IMR-90 (cell line): ENCODE measurements at regions not wholly inside any gene's neighbourhood (a gene's known extent, or its start where the extent isn't known, plus 50 kb on each side); places are given as distances from the start of the nearest gene placed in this dataset.

ENCODE experiments used
- ATAC-seq: fragments of 200-7000 bp; cut with Tn5 transposase; 2 replicates; pipeline ENCODE4 v1.9.1; 2020; ENCODE audit warnings: low read depth, mild to moderate bottlenecking, moderate library complexity
- BruUV-seq: library from RNA; stranded (reverse); fragments of 400-500 nt; replicated peaks from 2 replicates; lab custom pipeline; 2021; lab: Mats Ljungman, UMichigan
- CTCF ChIA-PET: fragments of 300-600 bp; formaldehyde crosslinking; extraction: SDS; loops from one replicate; lab custom pipeline; 2021; ENCODE audit warnings: antibody characterized with exemption; lab: Yijun Ruan, JAX
- POLR2A ChIA-PET: fragments of 300-600 bp; sonication (Branson Sonifier 250); formaldehyde crosslinking; loops from one replicate; lab custom pipeline; 2022; ENCODE audit warnings: antibody characterized with exemption; ENCODE audit not compliant: unreplicated experiment; lab: Charles Lee
- DNase-seq: peaks from one replicate; pipeline ENCODE4 v3.0.0; 2013
- H2AFZ ChIP-seq: replicated peaks from 2 replicates; pipeline ENCODE3; 2013; ENCODE audit warnings: low read length, mild to moderate bottlenecking; ENCODE audit not compliant: poor library complexity
- H2AK5ac ChIP-seq: 2 replicates; pipeline ENCODE4 v1.6.1; 2013; ENCODE audit warnings: low read depth, low read length, inconsistent platforms
- H2AK9ac ChIP-seq: replicated peaks from 2 replicates; pipeline ENCODE3; 2013; ENCODE audit warnings: mild to moderate bottlenecking, low read depth, low read length, moderate library complexity; ENCODE audit not compliant: poor library complexity
- H2BK120ac ChIP-seq: 2 replicates; pipeline ENCODE4 v1.6.1; 2013; ENCODE audit warnings: low read depth, low read length, inconsistent platforms
- H2BK15ac ChIP-seq: 3 replicates; pipeline ENCODE4 v1.6.1; 2013; ENCODE audit warnings: low read depth, low read length, inconsistent platforms
- H2BK20ac ChIP-seq: 2 replicates; pipeline ENCODE4 v1.6.1; 2013; ENCODE audit warnings: low read depth, mild to moderate bottlenecking, inconsistent platforms, low read length, moderate library complexity
- H2BK5ac ChIP-seq: 2 replicates; pipeline ENCODE4 v1.6.1; 2013; ENCODE audit warnings: mild to moderate bottlenecking, low read depth, low read length, inconsistent platforms; ENCODE audit not compliant: poor library complexity, severe bottlenecking
- H3K14ac ChIP-seq: replicated peaks from 2 replicates; pipeline ENCODE4 v1.6.1; 2013; ENCODE audit warnings: low read depth, low read length, inconsistent platforms
- H3K18ac ChIP-seq: 2 replicates; pipeline ENCODE4 v1.6.1; 2013; ENCODE audit warnings: low read depth, low read length, control low read depth
- H3K23ac ChIP-seq: 2 replicates; pipeline ENCODE4 v1.6.1; 2013; ENCODE audit warnings: low read depth, low read length, inconsistent platforms
- H3K27ac ChIP-seq: 2 replicates; pipeline ENCODE4 v1.5.1; 2013; ENCODE audit warnings: mild to moderate bottlenecking, control low read depth, low read length; ENCODE audit not compliant: insufficient read depth
- H3K27me3 ChIP-seq: 2 replicates; pipeline ENCODE4 v1.6.1; 2013; ENCODE audit warnings: low read length; ENCODE audit not compliant: control insufficient read depth, insufficient read depth
- H3K36me3 ChIP-seq: 2 replicates; pipeline ENCODE4 v1.6.1; 2013; ENCODE audit warnings: low read length, mixed read lengths; ENCODE audit not compliant: control insufficient read depth, insufficient read depth
- H3K4ac ChIP-seq: 2 replicates; pipeline ENCODE4 v1.6.1; 2013; ENCODE audit warnings: low read depth, low read length, inconsistent platforms
- H3K4me1 ChIP-seq: 2 replicates; pipeline ENCODE4 v1.6.1; 2013; ENCODE audit warnings: low read length, mixed read lengths; ENCODE audit not compliant: control insufficient read depth, insufficient read depth
- H3K4me2 ChIP-seq: 2 replicates; pipeline ENCODE4 v1.6.1; 2013; ENCODE audit warnings: low read depth, mild to moderate bottlenecking, control low read depth, low read length, moderate library complexity
- H3K4me3 ChIP-seq: 2 replicates; pipeline ENCODE4 v1.5.1; 2013; ENCODE audit warnings: low read depth, mild to moderate bottlenecking, control low read depth, low read length, moderate library complexity; ENCODE audit not compliant: insufficient read depth
- H3K56ac ChIP-seq: 2 replicates; pipeline ENCODE4 v1.6.1; 2013; ENCODE audit warnings: low read length, inconsistent platforms; ENCODE audit not compliant: insufficient read depth; ENCODE audit errors: extremely low read depth
- H3K79me1 ChIP-seq, 2 experiments: 2 replicates each; pipeline ENCODE4 v1.6.1; 2013; ENCODE audit warnings: low read length in 2 of 2, inconsistent platforms in 1 of 2, low read depth in 1 of 2
- H3K9ac ChIP-seq: 2 replicates; pipeline ENCODE4 v1.6.1; 2013; ENCODE audit warnings: low read depth, low read length, control low read depth
- H3K9me1 ChIP-seq: 2 replicates; pipeline ENCODE4 v1.6.1; 2013; ENCODE audit warnings: low read length, inconsistent platforms; ENCODE audit not compliant: insufficient read depth
- H3K9me3 ChIP-seq: 2 replicates; pipeline ENCODE4 v1.6.1; 2013; ENCODE audit warnings: low read length; ENCODE audit not compliant: control insufficient read depth, insufficient read depth
- H4K20me1 ChIP-seq: 2 replicates; pipeline ENCODE4 v1.6.1; 2013; ENCODE audit warnings: low read length, inconsistent platforms; ENCODE audit not compliant: insufficient read depth
- H4K5ac ChIP-seq: 2 replicates; pipeline ENCODE4 v1.6.1; 2013; ENCODE audit warnings: mild to moderate bottlenecking, low read depth, low read length, control low read depth
- H4K8ac ChIP-seq, 2 experiments: 2 replicates each; pipeline ENCODE4 v1.6.1; 2013; ENCODE audit warnings: low read depth in 2 of 2, low read length in 2 of 2, control low read depth in 1 of 2, inconsistent platforms in 1 of 2
- H4K91ac ChIP-seq: 2 replicates; pipeline ENCODE4 v1.6.1; 2013; ENCODE audit warnings: low read depth, low read length, inconsistent platforms; ENCODE audit not compliant: insufficient read depth
- BHLHE40 ChIP-seq: fragments of 150-350 bp; IDR thresholded peaks from 2 replicates; pipeline ENCODE4 v1.6.1; 2016; ENCODE audit warnings: mild to moderate bottlenecking, low read depth, low read length
- CEBPB ChIP-seq: IDR thresholded peaks from 2 replicates; pipeline ENCODE4 v1.6.1; 2012; ENCODE audit warnings: low read depth, low read length, improper control_type of control experiment
- CHD1 ChIP-seq: IDR thresholded peaks from 2 replicates; pipeline ENCODE4 v1.6.1; 2012; ENCODE audit warnings: low read depth, low read length, improper control_type of control experiment
- CTCF ChIP-seq: conservative IDR thresholded peaks from 2 replicates; pipeline ENCODE4 v1.5.1; 2012; ENCODE audit warnings: mild to moderate bottlenecking, low read depth, low read length, improper control_type of control experiment
- ELK1 ChIP-seq: fragments of 150-350 bp; IDR thresholded peaks from 2 replicates; pipeline ENCODE4 v1.6.1; 2016; ENCODE audit warnings: low read depth, mild to moderate bottlenecking, low read length, moderate library complexity, borderline replicate concordance
- FOS ChIP-seq: fragments of 150-350 bp; IDR thresholded peaks from 2 replicates; pipeline ENCODE4 v1.6.1; 2016; ENCODE audit warnings: low read depth, low read length
- MAFK ChIP-seq: IDR thresholded peaks from 2 replicates; pipeline ENCODE4 v1.6.1; 2012; ENCODE audit warnings: low read depth, low read length, improper control_type of control experiment
- MAZ ChIP-seq: IDR thresholded peaks from 2 replicates; pipeline ENCODE4 v1.6.1; 2012; ENCODE audit warnings: low read depth, mild to moderate bottlenecking, low read length, improper control_type of control experiment, moderate library complexity, borderline replicate concordance
- MXI1 ChIP-seq: IDR thresholded peaks from 2 replicates; pipeline ENCODE4 v1.6.1; 2012; ENCODE audit warnings: low read depth, mild to moderate bottlenecking, low read length, moderate library complexity, borderline replicate concordance
- NFE2L2 ChIP-seq: fragments of 150-350 bp; IDR thresholded peaks from 2 replicates; pipeline ENCODE4 v1.6.1; 2016; ENCODE audit warnings: low read depth, mild to moderate bottlenecking, low read length
- POLR2A ChIP-seq: IDR thresholded peaks from 2 replicates; pipeline ENCODE4 v1.6.1; 2012; ENCODE audit warnings: mild to moderate bottlenecking, low read depth, low read length
- RAD21 ChIP-seq: IDR thresholded peaks from 2 replicates; pipeline ENCODE4 v1.6.1; 2012; ENCODE audit warnings: low read length, improper control_type of control experiment
- RCOR1 ChIP-seq: IDR thresholded peaks from 2 replicates; pipeline ENCODE4 v1.6.1; 2012; ENCODE audit warnings: mild to moderate bottlenecking, low read length, improper control_type of control experiment; ENCODE audit not compliant: insufficient replicate concordance
- RFX5 ChIP-seq: IDR thresholded peaks from 2 replicates; pipeline ENCODE4 v1.8.0; 2012; ENCODE audit warnings: low read depth, mild to moderate bottlenecking, low read length, moderate library complexity
- SMC3 ChIP-seq: fragments of 150-350 bp; IDR thresholded peaks from 2 replicates; pipeline ENCODE4 v1.6.1; 2016; ENCODE audit warnings: low read depth, mild to moderate bottlenecking, antibody characterized with exemption, low read length, moderate library complexity
- USF2 ChIP-seq: fragments of 150-350 bp; IDR thresholded peaks from 2 replicates; pipeline ENCODE4 v1.6.1; 2017; ENCODE audit warnings: mild to moderate bottlenecking, antibody characterized with exemption, low read length, low read depth
- WGBS, 2 experiments: methylation state at CpG; one replicate each; pipeline versions ENCODE4 v1.1.5 to v1.1.7; 2013; ENCODE audit warnings: missing lambda C conversion rate in 2 of 2; ENCODE audit not compliant: insufficient read length in 1 of 2; ENCODE audit errors: extremely low coverage in 2 of 2; 5-methylcytosine and 5-hydroxymethylcytosine counted together
- dilution Hi-C: fragments of 300-500 bp; cut with HindIII; formaldehyde crosslinking; loops from one replicate; pipeline ENCODE4 v1.14.3; 2018; ENCODE audit warnings: low sequenced_read_pairs; ENCODE audit not compliant: unreplicated experiment
- in situ Hi-C: fragments of 300-500 bp; cut with MboI; formaldehyde crosslinking; loops from 3 replicates; pipeline ENCODE4 v1.14.3; 2019; ENCODE audit warnings: low sequenced_read_pairs, inconsistent platforms, mixed read lengths
- intact Hi-C: fragments of 100-400 bp; cut with micrococcal nuclease; formaldehyde crosslinking; loops from 2 replicates; pipeline ENCODE4 v1.10.0; 2022

GRCh38 chr2:128921751-128922150 lies 603.1 kb upstream of the HS6ST1 start:
- H3K4me3 ChIP-seq = no peak overlapping the region
- no peak overlapping the region for H3K27ac ChIP-seq
- no peaks in the 10 kb centered on the region for H3K36me3 ChIP-seq
- H3K56ac ChIP-seq = no peak overlapping the region
- no peak overlapping the region for H2AK5ac ChIP-seq
- ATAC-seq = no peak
- no peak overlapping the region for H3K4ac ChIP-seq
- H2BK5ac ChIP-seq = no peak overlapping the region
- H4K8ac ChIP-seq = no peak overlapping the region
- no peaks in the 10 kb centered on the region for H3K79me1 ChIP-seq
- dilution Hi-C loops = no loop called here
- H4K20me1 ChIP-seq = no peaks in the 10 kb centered on the region
- DNase-seq = no peak
- POLR2A ChIA-PET = no interaction called here
- H2BK15ac ChIP-seq = no peak overlapping the region
- no peak overlapping the region for H2BK20ac ChIP-seq
- no peak overlapping the region for H2BK120ac ChIP-seq
- no peak overlapping the region for H2AK9ac ChIP-seq
- no peak overlapping the region for H3K23ac ChIP-seq
- no peak overlapping the region for H2AFZ ChIP-seq
- H3K4me1 ChIP-seq = no peaks in the 10 kb centered on the region
- no peak overlapping the region for H4K91ac ChIP-seq
- H3K9ac ChIP-seq = no peak overlapping the region
- no CpG with 5 or more reads among the region's 2 CpGs for WGBS, 2 experiments
- CTCF ChIA-PET = interaction anchor here (0.6 kb wide), 1 partner anchor 284 kb away, joined by 3 read pairs; no protein-coding TSS in a partner anchor
- no peak overlapping the region for H3K4me2 ChIP-seq
- intact Hi-C loops = no loop called here
- no TSS peak for BruUV-seq
- in situ Hi-C loops = no loop called here
- no peaks in the 10 kb centered on the region for H3K27me3 ChIP-seq
- no peak overlapping the region for H4K5ac ChIP-seq
- no peak overlapping the region for H3K14ac ChIP-seq
- no peaks in the 10 kb centered on the region for H3K9me3 ChIP-seq
- no peak for TF ChIP-seq BHLHE40
- no peak for TF ChIP-seq MXI1
- TF ChIP-seq RCOR1 = no peak
- no peak for TF ChIP-seq CHD1
- TF ChIP-seq FOS = no peak
- no peak for TF ChIP-seq SMC3
- no peak for TF ChIP-seq RAD21
- TF ChIP-seq CEBPB = no peak
- TF ChIP-seq MAZ = no peak
- no peak for TF ChIP-seq MAFK
- no peak for TF ChIP-seq RFX5
- no peak for TF ChIP-seq POLR2A
- no peak for TF ChIP-seq NFE2L2
- no peak for TF ChIP-seq ELK1
- no peak for TF ChIP-seq CTCF
- no peak for TF ChIP-seq USF2
- no peak overlapping the region for H3K18ac ChIP-seq
- H3K9me1 ChIP-seq = no peaks in the 10 kb centered on the region
